ENCODE measurements at regions not wholly inside any gene's neighbourhood (a gene's known extent, or its start where the extent isn't known, plus 50 kb on each side); places are given as distances from the start of the nearest gene placed in this dataset.

GRCh38 chr4:164488114-164488513 is 265.8 kb upstream of the SMIM31 start:
- Histone ChIP-seq H3K4me3 (ENCODE audit: low read length in 2 of 2) (no peak overlapping the region), H3K9ac (ENCODE audit: low read depth in 1 of 2, low read length in 2 of 2) (no peak overlapping the region), H3K27ac (ENCODE audit: low read depth in 2 of 2, low read length in 2 of 2) (no peak overlapping the region), H3K36me3 (ENCODE audit: control insufficient read depth in 2 of 2, insufficient read depth in 2 of 2, low read length in 2 of 2) (no peaks in the 10 kb centered on the region), H3K9me3 (ENCODE audit: control insufficient read depth in 2 of 2, low read length in 2 of 2) (no peaks in the 10 kb centered on the region), H3K4me1 (ENCODE audit: control insufficient read depth in 2 of 2, insufficient read depth in 2 of 2, low read length in 2 of 2) (no peaks in the 10 kb centered on the region), H3K27me3 (ENCODE audit: control insufficient read depth in 2 of 2, insufficient read depth in 2 of 2, low read length in 2 of 2) (no peaks in the 10 kb centered on the region)

DNA sequence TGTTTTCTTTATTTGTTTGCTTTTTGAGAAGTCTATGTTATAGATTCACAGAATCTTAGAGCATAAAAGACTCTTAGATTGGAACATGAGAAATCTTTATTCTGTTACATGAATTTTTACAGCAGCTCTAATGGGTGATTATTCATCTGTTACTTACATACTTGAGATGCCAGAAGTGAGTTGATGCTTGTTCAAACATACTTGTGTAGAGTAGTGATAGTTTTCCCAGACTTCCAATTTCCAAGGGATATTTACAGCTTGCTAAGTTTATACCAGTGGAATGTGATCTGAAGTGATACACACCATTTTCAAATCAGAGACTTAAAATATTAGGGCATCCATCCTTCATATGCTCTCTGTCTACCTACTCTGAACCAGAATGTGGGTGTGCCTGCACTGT is 252.9 kb upstream of the SMIM31 start:
- Histone ChIP-seq H3K27me3 (ENCODE audit: control insufficient read depth in 2 of 2, insufficient read depth in 2 of 2, low read length in 2 of 2) (no peaks in the 10 kb centered on the region), H3K4me3 (ENCODE audit: low read length in 2 of 2) (no peak overlapping the region), H3K9me3 (ENCODE audit: control insufficient read depth in 2 of 2, low read length in 2 of 2) (no peaks in the 10 kb centered on the region), H3K9ac (ENCODE audit: low read depth in 1 of 2, low read length in 2 of 2) (no peak overlapping the region), H3K4me1 (ENCODE audit: control insufficient read depth in 2 of 2, insufficient read depth in 2 of 2, low read length in 2 of 2) (no peaks in the 10 kb centered on the region), H3K36me3 (ENCODE audit: control insufficient read depth in 2 of 2, insufficient read depth in 2 of 2, low read length in 2 of 2) (no peaks in the 10 kb centered on the region), H3K27ac (ENCODE audit: low read depth in 2 of 2, low read length in 2 of 2) (no peak overlapping the region)

- Histone ChIP-seq H3K36me3 (ENCODE audit: control insufficient read depth in 2 of 2, insufficient read depth in 2 of 2, low read length in 2 of 2) (no peaks in the 10 kb centered on the region), H3K9ac (ENCODE audit: low read depth in 1 of 2, low read length in 2 of 2) (no peak overlapping the region), H3K9me3 (ENCODE audit: control insufficient read depth in 2 of 2, low read length in 2 of 2) (no peaks in the 10 kb centered on the region), H3K4me1 (ENCODE audit: control insufficient read depth in 2 of 2, insufficient read depth in 2 of 2, low read length in 2 of 2) (no peaks in the 10 kb centered on the region), H3K4me3 (ENCODE audit: low read length in 2 of 2) (no peak overlapping the region), H3K27ac (ENCODE audit: low read depth in 2 of 2, low read length in 2 of 2) (no peak overlapping the region), H3K27me3 (ENCODE audit: control insufficient read depth in 2 of 2, insufficient read depth in 2 of 2, low read length in 2 of 2) (no peaks in the 10 kb centered on the region)
These were observed 250.1 kb upstream of the SMIM31 start for GRCh38 chr4:164503874-164504273.

DNA sequence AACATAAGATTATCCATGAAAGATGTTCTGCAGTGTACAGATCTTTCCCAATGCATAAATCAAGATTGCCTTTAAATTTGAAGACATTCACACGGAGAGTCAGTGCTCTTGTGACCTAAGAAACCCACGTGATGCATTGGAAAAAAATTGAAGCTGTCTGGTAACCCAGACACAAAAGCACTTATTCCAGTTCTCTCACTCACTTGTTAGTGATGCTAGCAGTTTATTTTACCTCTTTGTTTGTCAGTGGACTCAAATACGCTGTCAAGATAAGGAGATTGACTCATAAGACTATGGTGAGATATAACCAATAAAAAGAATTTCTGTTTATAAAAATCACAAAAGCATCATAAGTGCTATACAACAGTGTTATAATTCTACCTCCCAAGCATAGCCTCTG is 245.8 kb upstream of the SMIM31 start:
- Histone ChIP-seq H3K9me3 (ENCODE audit: control insufficient read depth in 2 of 2, low read length in 2 of 2) (no peaks in the 10 kb centered on the region), H3K4me1 (ENCODE audit: control insufficient read depth in 2 of 2, insufficient read depth in 2 of 2, low read length in 2 of 2) (no peaks in the 10 kb centered on the region), H3K27ac (ENCODE audit: low read depth in 2 of 2, low read length in 2 of 2) (no peak overlapping the region), H3K4me3 (ENCODE audit: low read length in 2 of 2) (no peak overlapping the region), H3K36me3 (ENCODE audit: control insufficient read depth in 2 of 2, insufficient read depth in 2 of 2, low read length in 2 of 2) (no peaks in the 10 kb centered on the region), H3K27me3 (ENCODE audit: control insufficient read depth in 2 of 2, insufficient read depth in 2 of 2, low read length in 2 of 2) (no peaks in the 10 kb centered on the region), H3K9ac (ENCODE audit: low read depth in 1 of 2, low read length in 2 of 2) (no peak overlapping the region)

DNA sequence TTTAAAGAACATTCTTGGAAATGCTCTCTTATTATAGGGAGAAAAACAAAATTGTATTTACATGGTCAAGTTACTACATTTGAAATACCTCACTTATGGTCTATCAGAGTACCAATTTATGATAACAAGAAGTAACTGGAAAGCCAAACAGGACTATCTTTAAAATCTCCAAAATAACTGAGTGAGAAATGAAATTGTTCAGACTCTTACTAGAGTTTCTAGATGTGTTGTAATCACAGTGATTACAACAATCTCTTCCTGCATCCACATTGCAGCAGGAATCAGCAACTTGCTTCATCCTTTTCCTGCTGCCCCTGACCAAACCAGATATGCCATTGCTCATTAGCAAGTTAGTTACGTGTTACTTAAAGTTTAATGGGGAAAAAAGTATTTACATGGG is 245.2 kb upstream of the SMIM31 start:
- H3K4me1 ChIP-seq (ENCODE audit: control insufficient read depth in 2 of 2, insufficient read depth in 2 of 2, low read length in 2 of 2): no peaks in the 10 kb centered on the region
- no peaks in the 10 kb centered on the region for H3K9me3 ChIP-seq (ENCODE audit: control insufficient read depth in 2 of 2, low read length in 2 of 2)
- H3K27me3 ChIP-seq (ENCODE audit: control insufficient read depth in 2 of 2, insufficient read depth in 2 of 2, low read length in 2 of 2): no peaks in the 10 kb centered on the region
- no peaks in the 10 kb centered on the region for H3K36me3 ChIP-seq (ENCODE audit: control insufficient read depth in 2 of 2, insufficient read depth in 2 of 2, low read length in 2 of 2)
- no peak overlapping the region for H3K4me3 ChIP-seq (ENCODE audit: low read length in 2 of 2)
- no peak overlapping the region for H3K9ac ChIP-seq (ENCODE audit: low read depth in 1 of 2, low read length in 2 of 2)
- no peak overlapping the region for H3K27ac ChIP-seq (ENCODE audit: low read depth in 2 of 2, low read length in 2 of 2)

GRCh38 chr4:164509951-164510350 is 244.0 kb upstream of the SMIM31 start:
- Histone ChIP-seq H3K36me3 (ENCODE audit: control insufficient read depth in 2 of 2, insufficient read depth in 2 of 2, low read length in 2 of 2) (no peaks in the 10 kb centered on the region), H3K27me3 (ENCODE audit: control insufficient read depth in 2 of 2, insufficient read depth in 2 of 2, low read length in 2 of 2) (no peaks in the 10 kb centered on the region), H3K9me3 (ENCODE audit: control insufficient read depth in 2 of 2, low read length in 2 of 2) (no peaks in the 10 kb centered on the region), H3K4me3 (ENCODE audit: low read length in 2 of 2) (no peak overlapping the region), H3K9ac (ENCODE audit: low read depth in 1 of 2, low read length in 2 of 2) (no peak overlapping the region), H3K27ac (ENCODE audit: low read depth in 2 of 2, low read length in 2 of 2) (no peak overlapping the region), H3K4me1 (ENCODE audit: control insufficient read depth in 2 of 2, insufficient read depth in 2 of 2, low read length in 2 of 2) (no peaks in the 10 kb centered on the region)

DNA sequence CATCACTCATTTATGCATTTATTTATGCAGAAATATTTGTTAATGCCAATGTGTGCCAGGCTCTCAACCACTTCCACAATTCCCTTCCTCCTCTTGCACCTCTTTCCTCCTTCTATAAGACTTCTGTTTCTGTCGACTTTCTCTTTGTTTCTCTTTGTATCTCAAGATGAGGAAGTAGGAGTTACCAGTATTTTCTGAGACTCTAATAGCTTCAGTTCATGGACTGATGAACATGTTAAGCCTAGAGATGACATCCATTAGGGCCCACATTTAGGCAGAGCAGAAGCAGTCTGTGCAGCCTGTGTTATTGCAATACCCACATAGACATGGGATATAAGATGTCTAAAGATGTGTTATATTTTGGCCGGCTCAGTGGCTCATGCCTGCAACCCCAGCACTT is 241.8 kb upstream of the SMIM31 start:
- H3K36me3 ChIP-seq (ENCODE audit: control insufficient read depth in 2 of 2, insufficient read depth in 2 of 2, low read length in 2 of 2): no peaks in the 10 kb centered on the region
- H3K9me3 ChIP-seq (ENCODE audit: control insufficient read depth in 2 of 2, low read length in 2 of 2): no peaks in the 10 kb centered on the region
- H3K27ac ChIP-seq (ENCODE audit: low read depth in 2 of 2, low read length in 2 of 2): no peak overlapping the region
- no peaks in the 10 kb centered on the region for H3K4me1 ChIP-seq (ENCODE audit: control insufficient read depth in 2 of 2, insufficient read depth in 2 of 2, low read length in 2 of 2)
- no peak overlapping the region for H3K9ac ChIP-seq (ENCODE audit: low read depth in 1 of 2, low read length in 2 of 2)
- H3K27me3 ChIP-seq (ENCODE audit: control insufficient read depth in 2 of 2, insufficient read depth in 2 of 2, low read length in 2 of 2): no peaks in the 10 kb centered on the region
- H3K4me3 ChIP-seq (ENCODE audit: low read length in 2 of 2): no peak overlapping the region

GRCh38 chr4:164514765-164515164 is 239.2 kb upstream of the SMIM31 start:
- no peaks in the 10 kb centered on the region for H3K27me3 ChIP-seq (ENCODE audit: control insufficient read depth in 2 of 2, insufficient read depth in 2 of 2, low read length in 2 of 2)
- H3K27ac ChIP-seq (ENCODE audit: low read depth in 2 of 2, low read length in 2 of 2): no peak overlapping the region
- no peaks in the 10 kb centered on the region for H3K9me3 ChIP-seq (ENCODE audit: control insufficient read depth in 2 of 2, low read length in 2 of 2)
- no peak overlapping the region for H3K4me3 ChIP-seq (ENCODE audit: low read length in 2 of 2)
- no peaks in the 10 kb centered on the region for H3K36me3 ChIP-seq (ENCODE audit: control insufficient read depth in 2 of 2, insufficient read depth in 2 of 2, low read length in 2 of 2)
- no peaks in the 10 kb centered on the region for H3K4me1 ChIP-seq (ENCODE audit: control insufficient read depth in 2 of 2, insufficient read depth in 2 of 2, low read length in 2 of 2)
- no peak overlapping the region for H3K9ac ChIP-seq (ENCODE audit: low read depth in 1 of 2, low read length in 2 of 2)

DNA sequence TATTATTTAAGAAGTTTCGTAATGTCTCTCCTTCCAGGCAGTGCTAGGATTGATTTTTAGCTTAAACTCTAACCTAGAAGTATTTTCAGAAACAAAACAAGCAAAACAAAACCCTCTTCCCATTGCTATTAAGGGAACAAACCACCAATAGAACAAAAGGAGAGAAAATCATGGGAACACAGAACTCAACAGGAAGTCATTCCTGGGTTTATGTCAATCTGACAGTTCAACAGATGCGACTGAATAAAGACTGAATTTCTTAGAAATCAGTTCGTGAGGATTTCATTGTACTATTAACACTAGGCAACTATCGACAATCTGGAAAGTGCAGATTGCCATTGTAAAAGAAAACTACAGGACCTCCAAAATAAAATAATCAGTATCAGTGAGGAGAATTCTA is 229.1 kb upstream of the SMIM31 start:
- H3K36me3 ChIP-seq (ENCODE audit: control insufficient read depth in 2 of 2, insufficient read depth in 2 of 2, low read length in 2 of 2): no peaks in the 10 kb centered on the region
- no peaks in the 10 kb centered on the region for H3K4me1 ChIP-seq (ENCODE audit: control insufficient read depth in 2 of 2, insufficient read depth in 2 of 2, low read length in 2 of 2)
- H3K9ac ChIP-seq (ENCODE audit: low read depth in 1 of 2, low read length in 2 of 2): no peak overlapping the region
- H3K4me3 ChIP-seq (ENCODE audit: low read length in 2 of 2): no peak overlapping the region
- no peak overlapping the region for H3K27ac ChIP-seq (ENCODE audit: low read depth in 2 of 2, low read length in 2 of 2)
- no peaks in the 10 kb centered on the region for H3K27me3 ChIP-seq (ENCODE audit: control insufficient read depth in 2 of 2, insufficient read depth in 2 of 2, low read length in 2 of 2)
- no peaks in the 10 kb centered on the region for H3K9me3 ChIP-seq (ENCODE audit: control insufficient read depth in 2 of 2, low read length in 2 of 2)

- no peaks in the 10 kb centered on the region for H3K36me3 ChIP-seq (ENCODE audit: control insufficient read depth in 2 of 2, insufficient read depth in 2 of 2, low read length in 2 of 2)
- no peaks in the 10 kb centered on the region for H3K27me3 ChIP-seq (ENCODE audit: control insufficient read depth in 2 of 2, insufficient read depth in 2 of 2, low read length in 2 of 2)
- H3K9ac ChIP-seq (ENCODE audit: low read depth in 1 of 2, low read length in 2 of 2): no peak overlapping the region
- no peak overlapping the region for H3K27ac ChIP-seq (ENCODE audit: low read depth in 2 of 2, low read length in 2 of 2)
- no peaks in the 10 kb centered on the region for H3K9me3 ChIP-seq (ENCODE audit: control insufficient read depth in 2 of 2, low read length in 2 of 2)
- H3K4me3 ChIP-seq (ENCODE audit: low read length in 2 of 2): no peak overlapping the region
- no peaks in the 10 kb centered on the region for H3K4me1 ChIP-seq (ENCODE audit: control insufficient read depth in 2 of 2, insufficient read depth in 2 of 2, low read length in 2 of 2)
These were observed 226.9 kb upstream of the SMIM31 start for GRCh38 chr4:164526933-164527583.

GRCh38 chr4:164529058-164529457 is 224.9 kb upstream of the SMIM31 start:
- no peak overlapping the region for H3K27ac ChIP-seq (ENCODE audit: low read depth in 2 of 2, low read length in 2 of 2)
- H3K36me3 ChIP-seq (ENCODE audit: control insufficient read depth in 2 of 2, insufficient read depth in 2 of 2, low read length in 2 of 2): no peaks in the 10 kb centered on the region
- no peak overlapping the region for H3K9ac ChIP-seq (ENCODE audit: low read depth in 1 of 2, low read length in 2 of 2)

More at GRCh38 chr4:164529058-164529457, 224.9 kb upstream of the SMIM31 start:
- no peaks in the 10 kb centered on the region for H3K9me3 ChIP-seq (ENCODE audit: control insufficient read depth in 2 of 2, low read length in 2 of 2)
- H3K4me1 ChIP-seq (ENCODE audit: control insufficient read depth in 2 of 2, insufficient read depth in 2 of 2, low read length in 2 of 2): no peaks in the 10 kb centered on the region
- H3K27me3 ChIP-seq (ENCODE audit: control insufficient read depth in 2 of 2, insufficient read depth in 2 of 2, low read length in 2 of 2): no peaks in the 10 kb centered on the region
- H3K4me3 ChIP-seq (ENCODE audit: low read length in 2 of 2): no peak overlapping the region

All from mucosa of rectum (tissue), 2 donors.